Activated B cell treated with CpG ODN at 0.5 μM for 24 hours (primary cell): ENCODE measurements at regions not wholly inside any gene's neighbourhood (a gene's known extent, or its start where the extent isn't known, plus 50 kb on each side); places are given as distances from the start of the nearest gene placed in this dataset.

Experiments used
- ATAC-seq: fragments of 200-7000 bp; cut with Tn5 transposase; one replicate; pipeline ENCODE4 v1.10.0; 2021; ENCODE audit warnings: low read depth, mild to moderate bottlenecking, moderate library complexity
- CTCF ChIA-PET: fragments of 350-600 bp; sonication (Branson Sonifier 250); formaldehyde crosslinking; loops from one replicate; lab custom pipeline; 2021; ENCODE audit warnings: antibody characterized with exemption; lab: Charles Lee
- POLR2A ChIA-PET: fragments of 350-600 bp; sonication (Branson Sonifier 250); formaldehyde crosslinking; loops from one replicate; lab custom pipeline; 2021; ENCODE audit warnings: antibody characterized with exemption; lab: Charles Lee
- DNase-seq: peaks from one replicate; pipeline ENCODE4 v3.0.0; 2022
- H3K27ac Mint-ChIP-seq: one replicate; pipeline ENCODE4 v1.8.0; 2020; ENCODE audit warnings: mixed read lengths
- H3K27me3 Mint-ChIP-seq: one replicate; pipeline ENCODE4 v1.8.0; 2021; ENCODE audit warnings: mixed read lengths
- H3K36me3 Mint-ChIP-seq: one replicate; pipeline ENCODE4 v1.8.0; 2021; ENCODE audit warnings: low read depth, mixed read lengths
- H3K4me1 Mint-ChIP-seq: one replicate; pipeline ENCODE4 v1.8.0; 2021; ENCODE audit warnings: mixed read lengths
- H3K4me3 Mint-ChIP-seq: one replicate; pipeline ENCODE4 v1.8.0; 2020; ENCODE audit warnings: mild to moderate bottlenecking, mixed read lengths
- H3K9me3 Mint-ChIP-seq: one replicate; pipeline ENCODE4 v1.8.0; 2020; ENCODE audit warnings: mixed read lengths
- intact Hi-C: fragments of 100-400 bp; cut with micrococcal nuclease; formaldehyde crosslinking; loops from one replicate; pipeline ENCODE4 v1.15.1; 2024
- TF ChIP-seq, protein P1 (sequence below): fragments of 200-600 bp; IDR thresholded peaks from one replicate; pipeline ENCODE4 v1.8.0; 2022; ENCODE audit warnings: antibody characterized with exemption, mild to moderate bottlenecking

DNA sequence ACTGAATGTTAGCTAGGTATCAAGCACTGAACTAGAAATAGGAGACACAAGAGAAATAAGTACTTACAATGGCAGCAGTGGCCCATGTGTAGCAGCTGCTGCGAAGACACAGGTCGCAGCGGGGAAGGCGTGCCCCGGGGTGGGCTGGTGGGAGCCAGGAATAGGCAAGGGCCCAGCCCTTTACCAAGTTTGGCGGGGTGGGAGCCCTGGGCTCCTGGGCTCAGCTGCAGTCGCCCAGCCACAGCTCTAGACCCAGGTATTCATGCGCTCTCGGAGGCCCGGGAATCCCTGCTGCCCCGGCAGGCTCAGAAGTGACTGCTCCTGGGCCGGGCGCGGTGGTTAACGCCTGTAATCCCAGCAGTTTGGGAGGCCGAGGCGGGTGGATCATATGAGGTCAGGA, 1287.3 kb downstream of the CNTNAP5 start:
- Mint-ChIP-seq H3K9me3 (peaks cover 3% of the 10 kb centered on the region), H3K27ac (no peak overlapping the region)
- POLR2A ChIA-PET = no interaction called here

GRCh38 chr2:125313806-125314205, 1288.7 kb downstream of the CNTNAP5 start:
- Mint-ChIP-seq H3K4me1 (no peaks in the 10 kb centered on the region), H3K9me3 (no peaks in the 10 kb centered on the region), H3K36me3 (no peaks in the 10 kb centered on the region), H3K4me3 (no peak overlapping the region), H3K27ac (no peak overlapping the region), H3K27me3 (no peaks in the 10 kb centered on the region)
- ATAC-seq (no peak), DNase-seq (no peak)
- TF ChIP-seq, protein P1, sequence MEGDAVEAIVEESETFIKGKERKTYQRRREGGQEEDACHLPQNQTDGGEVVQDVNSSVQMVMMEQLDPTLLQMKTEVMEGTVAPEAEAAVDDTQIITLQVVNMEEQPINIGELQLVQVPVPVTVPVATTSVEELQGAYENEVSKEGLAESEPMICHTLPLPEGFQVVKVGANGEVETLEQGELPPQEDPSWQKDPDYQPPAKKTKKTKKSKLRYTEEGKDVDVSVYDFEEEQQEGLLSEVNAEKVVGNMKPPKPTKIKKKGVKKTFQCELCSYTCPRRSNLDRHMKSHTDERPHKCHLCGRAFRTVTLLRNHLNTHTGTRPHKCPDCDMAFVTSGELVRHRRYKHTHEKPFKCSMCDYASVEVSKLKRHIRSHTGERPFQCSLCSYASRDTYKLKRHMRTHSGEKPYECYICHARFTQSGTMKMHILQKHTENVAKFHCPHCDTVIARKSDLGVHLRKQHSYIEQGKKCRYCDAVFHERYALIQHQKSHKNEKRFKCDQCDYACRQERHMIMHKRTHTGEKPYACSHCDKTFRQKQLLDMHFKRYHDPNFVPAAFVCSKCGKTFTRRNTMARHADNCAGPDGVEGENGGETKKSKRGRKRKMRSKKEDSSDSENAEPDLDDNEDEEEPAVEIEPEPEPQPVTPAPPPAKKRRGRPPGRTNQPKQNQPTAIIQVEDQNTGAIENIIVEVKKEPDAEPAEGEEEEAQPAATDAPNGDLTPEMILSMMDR = no peak
- ChIA-PET POLR2A (no interaction called here), CTCF (no interaction called here)
- intact Hi-C loops = no loop called here

More for the DNA sequence above, 1287.3 kb downstream of the CNTNAP5 start:
- no peaks in the 10 kb centered on the region for H3K27me3 Mint-ChIP-seq
- ATAC-seq (no peak), DNase-seq (no peak)
- TF ChIP-seq, protein P1 = no peak
- intact Hi-C loops = no loop called here
- CTCF ChIA-PET = no interaction called here
- H3K36me3 Mint-ChIP-seq = no peaks in the 10 kb centered on the region
- H3K4me1 Mint-ChIP-seq = no peaks in the 10 kb centered on the region
- no peak overlapping the region for H3K4me3 Mint-ChIP-seq

DNA sequence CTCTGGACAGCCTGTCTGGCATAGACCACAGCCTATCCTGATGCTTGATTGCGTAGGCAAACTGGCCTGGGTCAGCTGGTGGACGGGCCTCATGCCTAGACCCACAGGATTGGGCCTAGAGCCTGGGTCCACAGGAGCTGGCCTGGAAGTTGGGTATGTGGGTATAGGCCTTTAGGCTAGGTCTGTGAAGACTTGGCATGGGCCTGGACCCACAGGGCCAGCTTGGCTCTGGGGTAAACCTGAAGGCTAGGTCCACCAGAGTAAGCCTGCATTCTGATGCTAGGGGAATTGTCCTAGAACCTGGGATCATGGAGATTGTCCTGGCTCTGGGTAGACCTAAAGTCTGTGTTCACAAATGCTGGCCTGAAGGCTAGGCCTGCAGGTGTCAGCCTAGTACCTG, 1293.7 kb downstream of the CNTNAP5 start:
- POLR2A ChIA-PET = no interaction called here
- Mint-ChIP-seq H3K9me3 (no peaks in the 10 kb centered on the region), H3K4me3 (no peak overlapping the region), H3K4me1 (no peaks in the 10 kb centered on the region), H3K27me3 (no peaks in the 10 kb centered on the region), H3K36me3 (no peaks in the 10 kb centered on the region), H3K27ac (no peak overlapping the region)
- ATAC-seq = no peak
- no peak for DNase-seq
- intact Hi-C loops = no loop called here
- TF ChIP-seq, protein P1 = no peak
- CTCF ChIA-PET = no interaction called here

- CTCF ChIA-PET = no interaction called here
These were observed 1299.2 kb downstream of the CNTNAP5 start for GRCh38 chr2:125324273-125324672.

DNA sequence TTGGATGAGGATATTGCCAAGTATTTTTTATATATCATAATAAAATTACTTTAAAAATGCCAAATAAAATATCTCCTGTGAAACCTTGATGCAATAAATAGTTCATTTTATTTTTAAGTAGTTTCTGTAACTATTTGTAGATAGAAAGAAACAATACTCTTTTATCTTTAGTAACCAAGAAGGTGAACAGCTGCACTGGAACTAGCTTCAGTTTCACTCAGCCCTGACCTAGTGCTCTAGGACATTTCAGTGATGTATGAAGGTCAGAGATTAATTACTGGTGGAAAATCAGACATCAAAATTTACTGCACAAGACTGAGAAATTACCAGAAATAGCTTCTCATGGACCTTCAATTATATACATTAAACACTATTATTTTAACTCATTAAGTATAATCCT, 1305.0 kb downstream of the CNTNAP5 start:
- POLR2A ChIA-PET = no interaction called here
- TF ChIP-seq, protein P1 = no peak
- no peak for ATAC-seq
- CTCF ChIA-PET = no interaction called here
- intact Hi-C loops = no loop called here
- H3K27me3 Mint-ChIP-seq = no peaks in the 10 kb centered on the region
- H3K27ac Mint-ChIP-seq = no peak overlapping the region
- DNase-seq = no peak
- peaks cover 4% of the 10 kb centered on the region for H3K9me3 Mint-ChIP-seq
- H3K36me3 Mint-ChIP-seq = no peaks in the 10 kb centered on the region
- no peak overlapping the region for H3K4me3 Mint-ChIP-seq
- no peaks in the 10 kb centered on the region for H3K4me1 Mint-ChIP-seq

More at GRCh38 chr2:125324273-125324672, 1299.2 kb downstream of the CNTNAP5 start:
- Mint-ChIP-seq H3K4me3 (no peak overlapping the region), H3K9me3 (no peaks in the 10 kb centered on the region), H3K27ac (no peak overlapping the region), H3K27me3 (no peaks in the 10 kb centered on the region), H3K4me1 (no peaks in the 10 kb centered on the region), H3K36me3 (no peaks in the 10 kb centered on the region)
- DNase-seq = no peak
- TF ChIP-seq, protein P1 = no peak
- intact Hi-C loops = no loop called here
- POLR2A ChIA-PET = no interaction called here
- ATAC-seq = no peak
